ENCODE measurements at regions not wholly inside any gene's neighbourhood (a gene's known extent, or its start where the extent isn't known, plus 50 kb on each side); places are given as distances from the start of the nearest gene placed in this dataset.
"Not testable (repeated sequence)": the region's sequence is repeated elsewhere in the genome, so short reads cannot be mapped to it uniquely, and the experiment has no call there.

DNA sequence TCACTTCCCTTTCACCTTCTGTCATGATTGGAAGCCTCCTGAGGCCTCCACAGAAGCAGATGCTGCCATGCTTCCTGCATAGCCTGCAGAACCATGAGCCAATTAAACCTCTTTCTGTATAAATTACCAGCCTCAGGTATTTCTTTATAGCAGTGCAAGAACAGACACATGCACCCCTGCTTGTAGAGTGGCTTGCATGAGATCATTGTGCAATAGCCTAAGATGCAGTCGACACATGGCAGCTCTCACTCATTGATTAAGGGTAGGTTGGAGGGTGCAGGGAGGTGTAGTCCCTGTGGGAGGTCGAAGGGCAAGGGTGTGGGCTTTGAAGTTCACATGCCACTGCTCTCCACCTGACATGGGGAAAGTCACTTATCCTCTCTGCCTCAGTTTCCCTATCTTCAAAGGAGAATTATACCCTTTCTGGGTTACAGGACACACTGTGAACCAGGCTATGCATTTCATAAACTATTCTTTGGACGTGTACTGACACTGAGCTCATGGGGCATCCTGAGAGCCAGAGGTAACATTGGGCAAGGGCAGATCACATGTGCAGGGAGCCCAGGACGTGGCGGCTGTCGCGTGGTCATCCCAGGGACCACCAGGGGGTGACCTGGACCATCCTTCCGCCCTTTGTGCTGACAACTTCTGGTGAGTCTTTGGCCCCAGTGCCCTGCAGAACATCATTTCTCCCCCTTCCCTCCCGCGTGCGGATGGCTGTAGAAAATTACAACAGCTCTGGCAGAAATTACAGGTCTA is 69.2 kb upstream of the SHANK2 start:
- Histone ChIP-seq H3K9me3 (no peaks in the 10 kb centered on the region), H3K4me3 (no peak overlapping the region), H3K27ac (no peak overlapping the region), H3K4me1 (no peaks in the 10 kb centered on the region), H3K27me3 (no peaks in the 10 kb centered on the region), H3K36me3 (no peaks in the 10 kb centered on the region)
- TF ChIP-seq, protein P1, sequence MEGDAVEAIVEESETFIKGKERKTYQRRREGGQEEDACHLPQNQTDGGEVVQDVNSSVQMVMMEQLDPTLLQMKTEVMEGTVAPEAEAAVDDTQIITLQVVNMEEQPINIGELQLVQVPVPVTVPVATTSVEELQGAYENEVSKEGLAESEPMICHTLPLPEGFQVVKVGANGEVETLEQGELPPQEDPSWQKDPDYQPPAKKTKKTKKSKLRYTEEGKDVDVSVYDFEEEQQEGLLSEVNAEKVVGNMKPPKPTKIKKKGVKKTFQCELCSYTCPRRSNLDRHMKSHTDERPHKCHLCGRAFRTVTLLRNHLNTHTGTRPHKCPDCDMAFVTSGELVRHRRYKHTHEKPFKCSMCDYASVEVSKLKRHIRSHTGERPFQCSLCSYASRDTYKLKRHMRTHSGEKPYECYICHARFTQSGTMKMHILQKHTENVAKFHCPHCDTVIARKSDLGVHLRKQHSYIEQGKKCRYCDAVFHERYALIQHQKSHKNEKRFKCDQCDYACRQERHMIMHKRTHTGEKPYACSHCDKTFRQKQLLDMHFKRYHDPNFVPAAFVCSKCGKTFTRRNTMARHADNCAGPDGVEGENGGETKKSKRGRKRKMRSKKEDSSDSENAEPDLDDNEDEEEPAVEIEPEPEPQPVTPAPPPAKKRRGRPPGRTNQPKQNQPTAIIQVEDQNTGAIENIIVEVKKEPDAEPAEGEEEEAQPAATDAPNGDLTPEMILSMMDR (IDR thresholded peaks at IDR 0.05), result no peak
- DNase-seq (peak in 1 of 6 donors; percentile 21), ATAC-seq (no peak), FAIRE-seq (no peak)
- WGBS, 2 donors, result 58 to 73% methylated on average over 11 of the region's 11 CpGs
- intact Hi-C loops (cut with DNase I), result no loop called here

DNA sequence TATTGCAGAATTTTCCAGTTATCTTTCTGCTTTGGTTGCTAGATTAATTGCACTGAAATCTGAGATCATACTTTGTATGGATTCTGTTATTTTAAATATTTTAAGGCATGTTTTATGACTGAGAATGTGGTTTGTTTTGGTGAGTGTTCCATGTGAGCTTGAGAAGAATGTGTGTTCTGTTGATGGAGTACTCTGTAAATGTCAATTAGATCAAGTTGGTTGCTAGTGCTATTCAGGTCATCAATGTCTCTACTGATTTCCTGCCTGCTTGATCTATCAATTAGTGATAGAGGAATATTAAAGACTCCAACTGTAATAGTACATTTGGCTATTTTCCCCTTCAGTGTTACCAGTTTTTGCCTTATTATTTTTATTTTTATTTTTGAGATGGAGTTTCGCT is 64.3 kb upstream of the SHANK2 start:
- ATAC-seq (no peak), FAIRE-seq (no peak), DNase-seq (no peak)
- Histone ChIP-seq H3K9me3 (no peaks in the 10 kb centered on the region), H3K27ac (no peak overlapping the region), H3K27me3 (no peaks in the 10 kb centered on the region), H3K36me3 (no peaks in the 10 kb centered on the region), H3K4me3 (no peak overlapping the region), H3K4me1 (no peaks in the 10 kb centered on the region)
- intact Hi-C loops (cut with DNase I), result no loop called here
- TF ChIP-seq, protein P1 (IDR thresholded peaks at IDR 0.05), result no peak
- WGBS, 2 donors, result 95 to 100% methylated on average over 1 of the region's 1 CpG

DNA sequence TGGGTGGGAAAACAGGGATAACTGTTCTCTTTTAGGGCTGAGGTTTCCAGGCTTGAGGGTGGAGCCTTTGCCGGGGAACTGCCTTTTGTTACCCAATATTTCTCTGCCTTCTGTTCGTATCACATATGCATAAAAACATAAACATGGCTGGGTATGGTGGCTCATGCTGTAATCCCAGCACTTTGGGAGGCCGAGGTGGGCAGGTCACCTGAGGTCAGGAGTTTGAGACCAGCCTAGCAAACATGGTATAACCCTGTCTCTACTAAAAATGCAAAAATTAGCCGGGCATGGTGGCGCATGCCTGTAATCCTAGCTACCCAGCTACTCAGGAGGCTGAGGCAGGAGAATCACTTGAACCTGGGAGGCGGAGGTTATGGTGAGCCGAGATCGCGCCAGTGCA is 60.2 kb upstream of the SHANK2 start:
- H3K27ac ChIP-seq; H3K36me3 ChIP-seq; H3K4me3 ChIP-seq; ATAC-seq; H3K9me3 ChIP-seq; FAIRE-seq; H3K4me1 ChIP-seq; H3K27me3 ChIP-seq; intact Hi-C loops (cut with DNase I): not testable (repeated sequence)
- 83 to 93% methylated on average over 9 of the region's 9 CpGs for WGBS, 2 donors
- peak in 1 of 6 donors; percentile 4 for DNase-seq

DNA sequence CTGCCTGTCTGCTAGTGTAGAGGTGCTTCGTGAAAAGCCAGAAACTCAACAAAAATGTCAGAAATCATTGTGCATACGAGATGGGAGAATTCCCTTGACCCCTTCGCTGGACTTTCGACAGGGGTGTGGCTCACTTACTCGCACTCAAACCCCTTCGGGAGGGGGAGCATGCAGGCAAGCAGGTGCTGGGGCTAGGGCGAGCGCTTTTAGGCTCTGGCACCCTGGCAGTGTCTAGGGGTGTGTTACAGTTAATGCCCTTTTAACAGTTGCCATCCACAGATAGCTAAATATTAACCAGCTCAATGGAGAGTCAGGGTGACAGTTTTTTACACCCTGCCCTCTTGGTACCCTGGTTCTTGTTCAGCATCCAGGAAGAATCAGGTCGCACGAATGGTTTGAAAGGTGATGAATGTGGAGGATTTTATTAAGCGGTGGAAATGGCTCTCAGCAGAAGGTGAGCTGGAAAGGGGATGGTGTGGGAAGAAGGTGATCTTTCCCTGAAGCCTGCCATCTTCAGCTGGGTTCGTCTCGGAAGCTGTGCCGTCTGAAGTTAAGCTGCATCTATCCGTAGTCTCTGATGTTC is 59.6 kb upstream of the SHANK2 start:
- no peak for FAIRE-seq
- H3K9me3 ChIP-seq, result no peaks in the 10 kb centered on the region
- intact Hi-C loops (cut with DNase I), result no loop called here
- TF ChIP-seq, protein P1 (IDR thresholded peaks at IDR 0.05), result no peak
- H3K36me3 ChIP-seq, result no peaks in the 10 kb centered on the region
- H3K27ac ChIP-seq, result no peak overlapping the region
- no peak overlapping the region for H3K4me3 ChIP-seq
- no peaks in the 10 kb centered on the region for H3K27me3 ChIP-seq
- DNase-seq, result peak in 1 of 6 donors; percentile 14
- peaks cover 0 to 3% (median 0%) of the 10 kb centered on the region in 3 donors for H3K4me1 ChIP-seq
- 81 to 86% methylated on average over 15 of the region's 15 CpGs for WGBS, 2 donors
- no peak for ATAC-seq

DNA sequence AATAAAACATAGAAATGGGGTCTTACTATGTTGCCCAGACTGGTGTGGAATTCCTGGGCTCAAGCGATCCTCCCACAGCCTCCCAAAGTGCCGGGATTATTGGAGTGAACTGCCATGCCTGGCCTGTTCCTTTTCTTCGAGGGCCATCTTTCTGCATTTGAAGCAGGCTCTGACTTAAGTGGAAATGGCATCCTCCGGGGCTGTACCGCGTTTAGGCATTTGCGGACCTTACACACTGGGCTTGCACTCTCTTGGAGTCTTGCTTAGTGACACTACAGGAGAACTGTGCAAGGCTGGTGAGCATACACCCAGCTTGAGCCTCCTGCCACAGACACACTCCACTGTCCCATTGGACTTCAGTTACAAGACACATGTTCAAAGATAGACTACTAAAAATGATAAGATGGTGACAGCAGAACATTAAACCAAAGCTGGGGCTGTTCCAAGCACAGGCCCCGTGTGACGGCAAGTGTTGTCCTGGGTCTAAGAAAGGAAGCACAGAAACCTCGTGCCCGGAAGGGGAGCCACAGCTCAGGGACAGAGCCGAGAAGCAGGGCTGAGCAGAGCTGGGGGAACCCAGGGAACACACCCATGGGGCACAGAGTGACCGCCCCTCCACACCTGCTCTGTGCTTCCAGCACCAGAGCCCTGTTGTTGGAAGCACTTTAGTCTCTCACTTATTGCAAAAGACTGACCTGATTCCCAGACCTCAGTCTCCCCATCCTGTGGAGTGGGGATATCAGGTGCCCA is 59.0 kb upstream of the SHANK2 start:
- ATAC-seq, result no peak
- TF ChIP-seq, protein P1 (IDR thresholded peaks at IDR 0.05), result no peak
- Histone ChIP-seq H3K27me3 (no peaks in the 10 kb centered on the region), H3K4me3 (no peak overlapping the region), H3K4me1 (peaks cover 0 to 3% (median 0%) of the 10 kb centered on the region in 3 donors), H3K36me3 (no peaks in the 10 kb centered on the region), H3K9me3 (no peaks in the 10 kb centered on the region), H3K27ac (no peak overlapping the region)
- FAIRE-seq, result no peak
- DNase-seq, result peak in 1 of 6 donors; percentile 30
- 84 to 90% methylated on average over 13 of the region's 13 CpGs for WGBS, 2 donors
- intact Hi-C loops (cut with DNase I), result no loop called here
